A673 (cell line): ENCODE measurements at regions not wholly inside any gene's neighbourhood (a gene's known extent, or its start where the extent isn't known, plus 50 kb on each side); places are given as distances from the start of the nearest gene placed in this dataset.

Experiments used
- BruUV-seq: library from RNA; stranded (reverse); fragments of 400-500 nt; replicated peaks from 2 replicates; lab custom pipeline; 2021; lab: Mats Ljungman, UMichigan
- CTCF ChIA-PET: fragments of 300-600 bp; sonication (Branson Sonifier 250); formaldehyde crosslinking; loops from one replicate; lab custom pipeline; 2022; ENCODE audit warnings: antibody characterized with exemption; lab: Charles Lee
- POLR2A ChIA-PET: fragments of 300-600 bp; sonication (Branson Sonifier 250); formaldehyde crosslinking; loops from one replicate; lab custom pipeline; 2022; ENCODE audit warnings: antibody characterized with exemption; ENCODE audit not compliant: low non-redundant PET; lab: Charles Lee
- DNase-seq: peaks from one replicate; pipeline ENCODE4 v3.0.0-alpha.2; 2015; ENCODE audit warnings: low spot score
- H3K27ac ChIP-seq: fragments of 200-600 bp; sonication (generic); 2 replicates; pipeline ENCODE4 v1.5.1; 2016; ENCODE audit warnings: mixed run types, low read depth, mild to moderate bottlenecking, mixed read lengths, antibody characterized with exemption, low read length; ENCODE audit not compliant: poor library complexity, severe bottlenecking
- H3K27me3 ChIP-seq: fragments of 200-600 bp; sonication (generic); replicated peaks from 2 replicates; pipeline ENCODE4 v1.6.1; 2017; ENCODE audit warnings: mixed run types, low read depth, mild to moderate bottlenecking, mixed read lengths, antibody characterized with exemption, low read length; ENCODE audit not compliant: insufficient read depth, poor library complexity
- H3K36me3 ChIP-seq: fragments of 200-600 bp; sonication (generic); 2 replicates; pipeline ENCODE4 v1.6.1; 2016; ENCODE audit warnings: mixed run types, mild to moderate bottlenecking, mixed read lengths, antibody characterized with exemption, low read length; ENCODE audit not compliant: insufficient read depth, poor library complexity, severe bottlenecking
- H3K4me1 ChIP-seq: fragments of 200-600 bp; sonication (generic); 2 replicates; pipeline ENCODE4 v1.6.1; 2017; ENCODE audit warnings: mixed run types, mild to moderate bottlenecking, mixed read lengths, antibody characterized with exemption, low read length; ENCODE audit not compliant: insufficient read depth, poor library complexity, severe bottlenecking
- H3K4me3 ChIP-seq: fragments of 200-600 bp; sonication (generic); 2 replicates; pipeline ENCODE4 v1.5.1; 2016; ENCODE audit warnings: low read depth, mixed run types, mild to moderate bottlenecking, mixed read lengths, low read length; ENCODE audit not compliant: poor library complexity, severe bottlenecking
- H3K9me3 ChIP-seq: fragments of 200-600 bp; sonication (generic); 2 replicates; pipeline ENCODE4 v1.6.1; 2016; ENCODE audit warnings: mixed run types, low read depth, mild to moderate bottlenecking, mixed read lengths, antibody characterized with exemption, low read length; ENCODE audit not compliant: poor library complexity, severe bottlenecking
- EZH2 ChIP-seq: fragments of 200-600 bp; sonication (generic); IDR thresholded peaks from 2 replicates; pipeline ENCODE4 v1.6.1; 2017; ENCODE audit warnings: borderline replicate concordance, low read depth, mild to moderate bottlenecking, mixed read lengths, antibody characterized with exemption, low read length; ENCODE audit not compliant: poor library complexity, severe bottlenecking
- intact Hi-C: fragments of 100-400 bp; cut with micrococcal nuclease; formaldehyde crosslinking; loops from one replicate; pipeline ENCODE4 v1.10.0; 2022; ENCODE audit not compliant: unreplicated experiment
- TF ChIP-seq, protein P1 (sequence below): fragments of 300-800, 200-600 bp; sonication (generic); conservative IDR thresholded peaks from 2 replicates; pipeline ENCODE4 v1.5.1; 2017; ENCODE audit warnings: low read depth, mild to moderate bottlenecking, antibody characterized with exemption, low read length, moderate library complexity, mixed read lengths

DNA sequence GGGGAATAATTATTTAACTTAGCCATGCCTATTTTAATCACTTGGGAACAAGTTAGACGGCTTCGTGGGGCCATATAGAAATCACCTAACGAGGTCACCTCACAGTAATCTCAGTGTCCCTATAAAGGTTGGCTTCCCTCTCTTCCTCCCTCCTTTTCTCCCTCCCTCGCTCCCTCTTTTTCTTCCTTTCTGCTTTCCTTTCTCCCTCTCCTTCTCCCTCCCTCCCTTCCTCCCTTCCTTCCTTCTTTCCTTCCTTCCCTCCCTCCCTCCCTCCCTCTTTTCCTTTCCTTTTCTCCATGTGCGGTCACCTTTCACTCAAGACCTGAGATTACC, 206.1 kb upstream of the DPH6 start:
- ChIA-PET POLR2A (no interaction called here), CTCF (interaction anchor here (0.5 to 2.2 kb wide), 6 partner anchors 11 to 463 kb away, joined by 3 to 11 read pairs (median 6); partner anchors contain the start of gene DPH6)

DNA sequence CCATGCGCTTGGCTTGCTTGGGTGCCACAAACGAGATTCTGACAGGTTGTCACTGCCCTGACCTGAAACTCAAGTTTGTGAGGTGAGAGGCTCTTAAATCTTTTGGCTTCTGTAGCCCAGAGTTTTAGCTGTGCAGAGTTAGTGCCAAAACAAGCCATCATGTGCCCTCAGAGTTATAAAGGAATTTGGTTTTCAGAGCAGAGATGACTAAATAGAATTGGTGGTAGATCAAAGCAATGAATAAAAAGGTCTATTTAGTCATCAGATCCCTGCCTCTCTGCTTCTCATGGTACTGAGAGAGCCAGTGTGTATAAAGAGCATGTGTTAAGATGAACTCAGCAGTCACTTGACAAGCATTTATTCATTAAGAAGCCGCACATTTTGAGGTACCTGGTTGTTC, 207.5 kb upstream of the DPH6 start:
- Histone ChIP-seq H3K36me3 (no peaks in the 10 kb centered on the region), H3K9me3 (no peaks in the 10 kb centered on the region), H3K27me3 (no peaks in the 10 kb centered on the region), H3K4me1 (peaks cover 14% of the 10 kb centered on the region), H3K27ac (no peak overlapping the region), H3K4me3 (no peak overlapping the region)
- TF ChIP-seq, protein P1, sequence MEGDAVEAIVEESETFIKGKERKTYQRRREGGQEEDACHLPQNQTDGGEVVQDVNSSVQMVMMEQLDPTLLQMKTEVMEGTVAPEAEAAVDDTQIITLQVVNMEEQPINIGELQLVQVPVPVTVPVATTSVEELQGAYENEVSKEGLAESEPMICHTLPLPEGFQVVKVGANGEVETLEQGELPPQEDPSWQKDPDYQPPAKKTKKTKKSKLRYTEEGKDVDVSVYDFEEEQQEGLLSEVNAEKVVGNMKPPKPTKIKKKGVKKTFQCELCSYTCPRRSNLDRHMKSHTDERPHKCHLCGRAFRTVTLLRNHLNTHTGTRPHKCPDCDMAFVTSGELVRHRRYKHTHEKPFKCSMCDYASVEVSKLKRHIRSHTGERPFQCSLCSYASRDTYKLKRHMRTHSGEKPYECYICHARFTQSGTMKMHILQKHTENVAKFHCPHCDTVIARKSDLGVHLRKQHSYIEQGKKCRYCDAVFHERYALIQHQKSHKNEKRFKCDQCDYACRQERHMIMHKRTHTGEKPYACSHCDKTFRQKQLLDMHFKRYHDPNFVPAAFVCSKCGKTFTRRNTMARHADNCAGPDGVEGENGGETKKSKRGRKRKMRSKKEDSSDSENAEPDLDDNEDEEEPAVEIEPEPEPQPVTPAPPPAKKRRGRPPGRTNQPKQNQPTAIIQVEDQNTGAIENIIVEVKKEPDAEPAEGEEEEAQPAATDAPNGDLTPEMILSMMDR, result no peak
- no peak for TF ChIP-seq EZH2
- intact Hi-C loops, result loop anchor here (5.0 to 10.0 kb wide), 2 partner anchors 236 to 1351 kb away; partner anchors contain the start of gene MEIS2
- ChIA-PET POLR2A (no interaction called here), CTCF (no interaction called here)
- DNase-seq, result no peak
- BruUV-seq, result no TSS peak

More for the DNA sequence above, 206.1 kb upstream of the DPH6 start:
- intact Hi-C loops, result loop anchor here (5.0 to 10.0 kb wide), 2 partner anchors 235 to 1353 kb away; partner anchors contain the start of gene MEIS2
- Histone ChIP-seq H3K4me3 (no peak overlapping the region), H3K4me1 (peaks cover 8% of the 10 kb centered on the region), H3K27me3 (no peaks in the 10 kb centered on the region), H3K36me3 (no peaks in the 10 kb centered on the region), H3K27ac (no peak overlapping the region), H3K9me3 (no peaks in the 10 kb centered on the region)
- TF ChIP-seq, protein P1, result no peak
- no peak for TF ChIP-seq EZH2
- no TSS peak for BruUV-seq
- no peak for DNase-seq

DNA sequence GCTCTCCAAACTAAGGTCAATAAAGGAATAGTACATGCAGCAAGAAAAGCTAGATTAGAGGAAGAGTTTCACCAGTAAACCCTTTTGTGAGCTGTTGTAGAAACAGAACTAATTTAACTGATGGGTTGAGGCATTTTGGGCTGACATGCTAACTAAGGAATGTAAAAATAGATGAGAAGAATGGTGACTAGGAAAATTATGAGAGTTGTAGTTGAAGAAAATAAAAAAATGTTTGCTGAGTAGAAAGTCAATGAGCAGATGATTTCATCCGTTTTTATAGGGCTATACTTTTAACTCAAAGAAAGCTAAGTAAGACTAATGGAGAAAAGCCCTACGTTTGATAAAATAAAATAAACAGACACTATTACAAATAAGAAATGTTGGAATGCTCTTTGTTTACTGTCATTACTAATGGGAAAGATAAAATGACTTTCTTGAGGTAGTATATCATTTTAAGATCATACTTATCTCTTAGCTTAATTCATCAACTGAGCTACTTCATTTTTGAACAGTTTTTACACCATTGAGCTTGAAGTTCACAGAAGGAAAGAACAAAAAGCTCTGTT, 209.4 kb upstream of the DPH6 start:
- no peak for TF ChIP-seq EZH2
- TF ChIP-seq, protein P1, result no peak
- BruUV-seq, result no TSS peak
- CTCF ChIA-PET, result no interaction called here
- intact Hi-C loops, result loop anchor here (10.0 kb wide), 1 partner anchor 1349 kb away; the partner anchor contains the start of gene MEIS2
- Histone ChIP-seq H3K27ac (no peak overlapping the region), H3K4me1 (peaks cover 14% of the 10 kb centered on the region), H3K36me3 (no peaks in the 10 kb centered on the region), H3K4me3 (no peak overlapping the region), H3K27me3 (no peaks in the 10 kb centered on the region), H3K9me3 (no peaks in the 10 kb centered on the region)
- POLR2A ChIA-PET, result no interaction called here
- DNase-seq, result no peak
